ENCODE measurements at regions not wholly inside any gene's neighbourhood (a gene's known extent, or its start where the extent isn't known, plus 50 kb on each side); places are given as distances from the start of the nearest gene placed in this dataset.

- TF ChIP-seq, protein P1, sequence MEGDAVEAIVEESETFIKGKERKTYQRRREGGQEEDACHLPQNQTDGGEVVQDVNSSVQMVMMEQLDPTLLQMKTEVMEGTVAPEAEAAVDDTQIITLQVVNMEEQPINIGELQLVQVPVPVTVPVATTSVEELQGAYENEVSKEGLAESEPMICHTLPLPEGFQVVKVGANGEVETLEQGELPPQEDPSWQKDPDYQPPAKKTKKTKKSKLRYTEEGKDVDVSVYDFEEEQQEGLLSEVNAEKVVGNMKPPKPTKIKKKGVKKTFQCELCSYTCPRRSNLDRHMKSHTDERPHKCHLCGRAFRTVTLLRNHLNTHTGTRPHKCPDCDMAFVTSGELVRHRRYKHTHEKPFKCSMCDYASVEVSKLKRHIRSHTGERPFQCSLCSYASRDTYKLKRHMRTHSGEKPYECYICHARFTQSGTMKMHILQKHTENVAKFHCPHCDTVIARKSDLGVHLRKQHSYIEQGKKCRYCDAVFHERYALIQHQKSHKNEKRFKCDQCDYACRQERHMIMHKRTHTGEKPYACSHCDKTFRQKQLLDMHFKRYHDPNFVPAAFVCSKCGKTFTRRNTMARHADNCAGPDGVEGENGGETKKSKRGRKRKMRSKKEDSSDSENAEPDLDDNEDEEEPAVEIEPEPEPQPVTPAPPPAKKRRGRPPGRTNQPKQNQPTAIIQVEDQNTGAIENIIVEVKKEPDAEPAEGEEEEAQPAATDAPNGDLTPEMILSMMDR (IDR thresholded peaks at IDR 0.05 in 2 of 3, conservative IDR thresholded peaks at IDR 0.05 in 1 of 3; ENCODE audit: control insufficient read depth in 2 of 3, extremely low read depth in 1 of 3, insufficient read depth in 1 of 3, low read depth in 3 of 3, low read length in 3 of 3): no peak
- TF ChIP-seq EGR1 (IDR thresholded peaks at IDR 0.05; ENCODE audit: borderline replicate concordance in 1 of 2, low read depth in 2 of 2, low read length in 2 of 2) (no peak), RAD21 (IDR thresholded peaks at IDR 0.05; ENCODE audit: insufficient read depth, low read depth, low read length) (no peak), SPI1 (IDR thresholded peaks at IDR 0.05; ENCODE audit: borderline replicate concordance, insufficient read depth, low read depth, low read length) (no peak), ZZZ3 (IDR thresholded peaks at IDR 0.05; ENCODE audit: control insufficient read depth, insufficient read length, low read depth) (no peak), NFYA (IDR thresholded peaks at IDR 0.05; ENCODE audit: borderline replicate concordance, low read depth, low read length) (no peak), POLR2A (IDR thresholded peaks at IDR 0.05; ENCODE audit: low read depth, low read length) (no peak), ATF3 (IDR thresholded peaks at IDR 0.05; ENCODE audit: borderline replicate concordance, extremely low read depth, low read depth, low read length) (no peak), SIN3A (IDR thresholded peaks at IDR 0.05; ENCODE audit: low read depth, low read length) (no peak)
- TF ChIP-seq, protein P2, sequence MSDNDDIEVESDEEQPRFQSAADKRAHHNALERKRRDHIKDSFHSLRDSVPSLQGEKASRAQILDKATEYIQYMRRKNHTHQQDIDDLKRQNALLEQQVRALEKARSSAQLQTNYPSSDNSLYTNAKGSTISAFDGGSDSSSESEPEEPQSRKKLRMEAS (IDR thresholded peaks at IDR 0.05; ENCODE audit: low read depth, low read length): no peak
Measured at GRCh38 chr2:51673628-51674027, 641.7 kb upstream of the NRXN1 start.
